Neutrophil (primary cell): ENCODE measurements at regions not wholly inside any gene's neighbourhood (a gene's known extent, or its start where the extent isn't known, plus 50 kb on each side); places are given as distances from the start of the nearest gene placed in this dataset.

ENCODE experiments used
- H3K27ac ChIP-seq: fragments of 200-600 bp; sonication (generic); 2 replicates; pipeline ENCODE4 v1.5.1; 2016; ENCODE audit warnings: mild to moderate bottlenecking, moderate library complexity
- H3K27me3 ChIP-seq: fragments of 200-600 bp; sonication (generic); 2 replicates; pipeline ENCODE4 v1.6.0; 2016; ENCODE audit warnings: mild to moderate bottlenecking
- H3K36me3 ChIP-seq: fragments of 200-600 bp; sonication (generic); 2 replicates; pipeline ENCODE4 v1.5.1; 2017
- H3K4me1 ChIP-seq, 2 experiments: fragments of 200-600 bp in 1 of 2; sonication (generic) in 1 of 2; 1 replicate in 1 of 2; 2 replicates in 1 of 2; pipeline versions ENCODE4 v1.5.1 to v1.6.1; 2013 to 2016; ENCODE audit warnings: low read depth in 1 of 2, low read length in 1 of 2, mild to moderate bottlenecking in 1 of 2, moderate library complexity in 1 of 2; ENCODE audit not compliant: control insufficient read depth in 1 of 2, insufficient read depth in 1 of 2
- H3K4me3 ChIP-seq, 2 experiments: fragments of 200-600 bp in 1 of 2; sonication (generic) in 1 of 2; 1 replicate in 1 of 2; 2 replicates in 1 of 2; pipeline ENCODE4 v1.5.1; 2013 to 2016; ENCODE audit warnings: low read depth in 1 of 2, low read length in 1 of 2, mild to moderate bottlenecking in 1 of 2, moderate library complexity in 1 of 2
- H3K9me3 ChIP-seq: fragments of 200-600 bp; sonication (generic); 2 replicates; pipeline ENCODE4 v1.5.1; 2016
- CTCF ChIP-seq: fragments of 200-600 bp; sonication (generic); IDR thresholded peaks from 2 replicates; pipeline ENCODE4 v1.5.1; 2016; ENCODE audit warnings: antibody characterized with exemption

DNA sequence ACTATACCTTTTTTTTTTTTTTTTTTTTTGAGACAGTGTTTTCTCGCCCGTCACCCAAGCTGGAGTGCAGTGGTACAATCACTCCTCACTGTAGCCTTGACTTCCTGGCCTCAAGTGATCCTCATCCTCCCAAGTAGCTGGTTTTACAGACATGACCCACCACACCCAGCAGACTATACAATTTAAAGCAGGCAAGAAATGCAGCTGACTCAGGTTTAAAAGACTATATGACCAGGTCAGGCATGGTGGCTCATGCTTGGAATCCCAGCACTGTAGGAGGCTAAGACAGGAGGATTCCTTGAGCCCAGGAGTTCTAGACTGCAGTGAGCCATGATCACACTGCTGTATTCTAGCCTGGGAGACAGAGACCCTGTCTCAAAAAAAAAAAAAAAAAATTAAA, 89.5 kb upstream of the AUTS2 start:
- H3K27me3 ChIP-seq = no peaks in the 10 kb centered on the region
- TF ChIP-seq CTCF = no peak
- no peaks in the 10 kb centered on the region for H3K9me3 ChIP-seq
- no peak overlapping the region for H3K4me3 ChIP-seq
- no peak overlapping the region for H3K27ac ChIP-seq
- H3K4me1 ChIP-seq = no peaks in the 10 kb centered on the region
- no peaks in the 10 kb centered on the region for H3K36me3 ChIP-seq

DNA sequence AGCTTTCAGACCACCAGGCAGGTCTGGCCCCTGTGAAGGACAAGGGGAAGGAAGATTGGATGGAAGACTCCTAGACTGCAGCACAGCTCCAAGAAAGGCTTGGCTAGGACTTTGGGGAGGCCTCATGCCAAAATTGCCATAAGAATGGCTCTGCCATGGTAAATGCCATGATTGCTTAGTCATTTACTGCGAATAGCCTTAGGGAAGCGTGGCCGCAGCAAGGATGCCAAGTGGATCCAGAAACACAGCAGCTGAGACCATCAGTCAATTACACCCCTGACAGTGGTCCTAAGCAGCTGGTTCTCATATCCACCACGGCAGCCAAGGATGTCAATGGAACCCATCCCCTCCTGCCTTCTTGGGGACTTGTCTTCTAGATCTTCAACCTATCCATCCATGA, 88.2 kb upstream of the AUTS2 start:
- no peaks in the 10 kb centered on the region for H3K9me3 ChIP-seq
- H3K27me3 ChIP-seq = no peaks in the 10 kb centered on the region
- no peaks in the 10 kb centered on the region for H3K36me3 ChIP-seq
- H3K4me1 ChIP-seq = no peaks in the 10 kb centered on the region
- no peak overlapping the region for H3K4me3 ChIP-seq
- no peak overlapping the region for H3K27ac ChIP-seq
- TF ChIP-seq CTCF = no peak

- Histone ChIP-seq H3K27me3 (no peaks in the 10 kb centered on the region), H3K4me1 (no peaks in the 10 kb centered on the region), H3K27ac (no peak overlapping the region), H3K4me3 (no peak overlapping the region), H3K9me3 (no peaks in the 10 kb centered on the region), H3K36me3 (no peaks in the 10 kb centered on the region)
- TF ChIP-seq CTCF = no peak
Observed at GRCh38 chr7:69515495-69516212, 82.6 kb upstream of the AUTS2 start.

GRCh38 chr7:69516238-69516820, 81.9 kb upstream of the AUTS2 start:
- Histone ChIP-seq H3K4me1 (no peaks in the 10 kb centered on the region), H3K27ac (no peak overlapping the region), H3K4me3 (no peak overlapping the region), H3K9me3 (no peaks in the 10 kb centered on the region), H3K27me3 (no peaks in the 10 kb centered on the region), H3K36me3 (no peaks in the 10 kb centered on the region)
- TF ChIP-seq CTCF = no peak

GRCh38 chr7:69517985-69518704, 80.1 kb upstream of the AUTS2 start:
- no peak overlapping the region for H3K4me3 ChIP-seq
- no peaks in the 10 kb centered on the region for H3K9me3 ChIP-seq
- no peaks in the 10 kb centered on the region for H3K27me3 ChIP-seq
- no peaks in the 10 kb centered on the region for H3K36me3 ChIP-seq
- no peak for TF ChIP-seq CTCF
- H3K4me1 ChIP-seq = no peaks in the 10 kb centered on the region
- H3K27ac ChIP-seq = no peak overlapping the region
